ENCODE measurements at regions not wholly inside any gene's neighbourhood (a gene's known extent, or its start where the extent isn't known, plus 50 kb on each side); places are given as distances from the start of the nearest gene placed in this dataset.

GRCh38 chr2:236717729-236718128, 148.1 kb downstream of the ACKR3 start:
- DNase-seq (ENCODE audit: low spot score) = no peak

GRCh38 chr2:236718207-236718992, 148.8 kb downstream of the ACKR3 start:
- DNase-seq (ENCODE audit: low spot score) = no peak

DNA sequence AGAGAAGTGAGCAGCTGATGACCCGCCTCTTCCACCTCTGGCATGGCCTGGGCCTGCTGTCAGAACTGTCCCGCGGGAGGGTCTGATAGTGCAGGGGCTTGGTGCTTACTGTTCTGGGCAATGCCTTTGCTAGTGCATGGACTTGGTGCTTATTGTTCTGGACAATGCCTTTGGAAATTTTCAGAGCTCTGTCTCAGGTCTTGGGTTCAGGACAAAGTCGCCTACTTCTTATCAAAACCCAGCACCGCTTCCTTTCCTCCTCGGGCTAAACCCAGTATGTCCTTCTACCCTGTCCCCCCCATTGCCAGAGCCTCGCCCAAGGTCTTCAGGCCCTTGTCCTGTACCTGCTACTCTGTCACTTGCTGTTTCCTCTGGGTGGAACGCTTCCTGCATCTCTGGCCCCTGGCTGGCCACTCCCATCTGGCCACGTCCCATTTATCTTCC, 149.6 kb downstream of the ACKR3 start:
- no peak for DNase-seq (ENCODE audit: low spot score)

DNA sequence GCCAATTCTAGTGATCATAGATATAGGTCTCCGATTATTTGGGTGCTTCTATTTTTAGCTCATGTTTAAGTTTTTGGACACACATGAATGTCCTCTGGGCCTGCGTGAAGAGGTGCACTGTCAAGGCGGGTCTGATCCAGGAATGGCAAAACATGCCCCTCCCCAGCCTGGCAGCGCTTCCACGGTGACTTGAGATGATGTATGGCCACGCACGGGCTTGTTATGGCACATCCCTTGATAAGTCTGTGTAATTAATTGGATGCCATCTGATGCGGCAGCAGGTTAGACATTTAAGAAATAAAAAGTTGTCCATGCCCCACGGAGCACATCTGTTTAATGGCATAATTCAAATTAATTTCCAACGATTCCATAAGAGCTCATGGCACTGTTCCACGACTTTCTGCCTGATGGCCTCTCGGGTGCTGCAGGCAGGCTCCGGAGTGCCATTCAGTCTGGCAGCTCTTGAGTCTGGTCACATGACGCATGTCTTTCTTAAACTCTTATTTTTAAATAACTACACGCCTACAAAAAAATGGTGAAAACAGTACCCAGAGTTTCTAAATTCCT, 151.4 kb downstream of the ACKR3 start:
- no peak for DNase-seq (ENCODE audit: low spot score)

DNA sequence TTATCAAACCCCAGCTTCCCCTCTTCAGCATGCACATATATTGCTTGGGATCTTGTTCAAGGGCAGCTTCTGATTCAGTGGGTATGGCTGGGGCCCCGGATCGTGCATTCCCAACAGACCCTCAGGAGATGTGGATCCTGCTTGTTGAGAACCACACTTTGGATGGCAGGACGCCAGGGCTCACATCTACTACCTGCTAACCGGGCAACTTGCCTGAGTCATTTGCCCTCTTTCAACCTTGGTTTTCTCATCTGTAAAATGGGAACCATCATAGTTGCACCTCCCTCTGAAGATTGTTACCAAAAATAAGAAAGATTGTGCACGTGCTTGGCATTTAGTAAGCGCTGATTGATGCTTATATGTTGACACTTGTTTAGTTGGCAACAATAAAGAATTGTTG, 154.6 kb downstream of the ACKR3 start:
- no peak for DNase-seq (ENCODE audit: low spot score)

DNA sequence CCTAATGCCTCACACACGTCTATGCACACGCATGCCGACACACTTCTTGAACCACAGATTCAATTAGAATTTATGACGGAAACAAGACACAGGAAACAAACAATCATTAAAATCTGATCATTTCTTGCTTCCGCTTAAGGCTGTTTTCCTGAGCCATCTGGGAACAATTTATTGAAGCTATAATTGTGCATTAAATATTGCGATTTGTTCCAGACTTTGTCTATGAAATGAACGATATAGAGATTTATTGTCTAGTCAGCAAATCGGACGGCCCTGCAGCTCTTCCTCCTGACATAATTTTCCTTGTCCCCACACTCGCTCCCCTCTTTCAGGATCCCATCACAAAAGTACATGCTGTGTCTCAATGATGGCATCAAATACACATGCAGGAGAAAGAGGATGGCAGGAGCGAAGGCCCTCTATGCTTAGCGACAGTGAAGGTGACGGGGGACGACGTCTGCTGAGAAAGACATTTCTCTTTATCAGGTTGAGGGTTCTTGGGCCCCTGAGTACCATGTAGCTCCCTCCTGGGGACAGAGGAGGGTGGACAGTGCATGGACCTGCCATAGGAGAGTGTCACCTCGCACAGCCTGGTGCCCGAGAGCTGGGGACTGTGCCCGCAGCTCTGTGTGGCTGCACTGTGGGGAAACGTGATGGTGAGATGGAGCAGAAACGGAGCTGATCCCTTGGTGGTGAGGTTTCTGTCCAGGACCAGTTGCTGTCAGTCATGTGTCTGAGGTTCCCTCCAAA, 157.3 kb downstream of the ACKR3 start:
- DNase-seq (ENCODE audit: low spot score) = no peak

DNA sequence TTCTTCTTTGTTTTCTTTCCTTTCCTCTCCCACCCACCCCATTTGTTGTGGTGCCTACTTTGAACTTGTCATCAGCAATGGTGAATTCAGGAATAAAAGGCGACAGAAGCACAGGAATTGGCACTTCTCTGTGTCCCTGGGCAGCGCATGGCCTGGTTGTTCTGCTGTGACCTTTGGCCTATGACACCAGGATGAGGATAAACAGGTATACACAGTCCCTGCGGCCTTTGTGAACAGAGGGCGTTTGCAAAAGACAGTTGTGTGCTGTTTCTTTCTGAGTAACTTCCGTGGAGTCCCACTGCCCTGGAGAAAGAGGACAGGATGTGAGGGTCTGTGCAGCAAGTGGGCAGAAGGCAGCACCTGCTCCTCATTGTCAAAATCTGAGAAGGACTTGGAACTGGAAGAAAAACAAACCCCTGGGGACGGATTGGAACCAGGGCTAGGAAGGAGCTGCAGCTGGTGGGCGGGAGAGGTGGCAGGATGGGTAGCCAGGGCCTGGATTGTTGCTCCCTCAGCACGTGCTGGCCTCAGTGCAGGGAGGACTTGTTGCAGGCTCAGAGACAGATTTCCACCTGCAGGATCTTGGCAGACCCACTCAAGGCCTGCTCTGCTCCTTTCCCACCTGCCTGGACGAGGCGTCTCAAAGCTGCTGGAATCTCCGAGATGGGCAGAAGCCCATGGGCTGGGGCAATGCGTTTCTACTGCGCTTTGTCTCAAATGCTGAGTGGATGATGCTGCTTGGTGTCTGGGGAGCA, 159.5 kb downstream of the ACKR3 start:
- no peak for DNase-seq (ENCODE audit: low spot score)

DNA sequence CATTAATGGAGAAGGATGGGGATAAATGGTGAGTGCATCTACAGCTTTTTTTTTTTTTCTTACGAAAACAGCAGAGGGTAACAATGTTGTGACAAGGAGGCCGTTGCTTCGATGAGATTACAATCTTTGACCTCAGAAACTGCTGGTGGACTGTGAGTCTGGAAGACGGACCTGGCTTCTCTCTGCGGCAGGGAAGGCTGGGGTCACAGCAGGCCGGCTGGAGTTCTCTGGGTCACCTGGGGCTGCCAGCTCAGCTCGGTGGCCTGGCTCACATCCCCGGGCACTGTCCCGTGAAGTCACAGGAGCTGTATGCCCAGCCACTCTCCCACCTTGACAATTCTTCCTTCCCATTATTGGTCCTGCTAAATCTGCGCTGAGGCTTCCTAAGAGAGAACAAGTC, 160.8 kb downstream of the ACKR3 start:
- no peak for DNase-seq (ENCODE audit: low spot score)

DNA sequence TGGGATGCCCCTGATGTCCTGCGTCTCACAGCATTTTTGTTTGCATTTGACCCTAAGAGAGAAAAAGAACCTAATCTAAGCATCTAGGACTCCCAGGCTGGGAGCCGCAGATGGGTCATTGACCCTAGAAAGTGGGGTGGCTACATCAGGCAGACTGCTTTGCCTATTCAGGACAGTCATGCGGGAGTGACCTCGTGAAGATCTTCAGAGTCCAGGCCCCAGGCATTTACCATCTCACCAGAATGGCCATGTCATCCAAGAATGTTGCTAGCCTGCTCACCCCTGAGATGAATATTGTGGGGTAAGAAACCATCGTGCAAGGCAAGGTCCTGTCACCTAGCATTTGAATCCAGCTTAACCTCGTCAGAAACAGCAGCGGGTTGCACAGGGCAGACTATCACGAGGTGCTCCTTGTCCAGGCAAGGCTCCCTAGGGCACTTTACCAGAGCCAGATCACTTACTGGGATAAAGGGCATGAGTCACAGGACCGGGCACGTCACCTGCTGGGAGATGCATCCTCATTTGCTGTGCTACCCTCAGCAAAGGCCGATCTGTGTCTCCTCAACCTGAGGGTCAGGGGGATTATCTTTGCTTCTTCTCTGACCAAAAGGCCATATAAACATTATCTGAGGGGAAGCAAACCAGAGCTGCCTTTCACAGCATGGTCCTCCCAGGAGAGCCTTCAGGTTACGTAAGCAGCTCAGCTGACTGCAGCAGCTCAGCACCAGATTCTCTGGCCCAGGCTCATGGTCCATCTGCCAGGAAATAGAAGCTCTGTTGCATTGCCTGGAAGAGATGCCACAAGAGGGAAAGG, 162.3 kb downstream of the ACKR3 start:
- no peak for DNase-seq (ENCODE audit: low spot score)

- DNase-seq (ENCODE audit: low spot score) = no peak
Measured at GRCh38 chr2:236733156-236733555, 163.5 kb downstream of the ACKR3 start.

GRCh38 chr2:236735825-236736238, 166.2 kb downstream of the ACKR3 start:
- no peak for DNase-seq (ENCODE audit: low spot score)

DNA sequence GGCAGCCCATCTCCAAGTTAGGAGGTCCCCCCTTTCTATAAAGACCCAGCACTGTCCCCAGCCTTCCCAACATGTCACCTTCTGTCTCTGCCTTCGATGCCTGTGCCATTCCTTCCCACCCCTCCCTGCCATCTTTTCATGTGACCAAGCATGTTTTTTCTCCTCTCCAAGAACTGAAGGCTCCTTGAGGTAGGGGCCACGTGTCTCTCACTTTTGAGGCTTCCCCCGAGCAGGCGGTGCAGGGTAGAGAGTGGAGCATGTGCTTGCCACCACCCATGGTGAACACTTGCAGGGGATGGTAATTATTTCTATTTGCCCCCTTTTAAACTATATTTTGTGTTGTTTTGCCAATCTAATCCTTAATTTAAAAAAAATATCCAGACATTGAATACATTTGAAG, 168.4 kb downstream of the ACKR3 start:
- DNase-seq (ENCODE audit: low spot score) = no peak

- DNase-seq (ENCODE audit: low spot score) = no peak
Measured at GRCh38 chr2:236738896-236739295, 169.3 kb downstream of the ACKR3 start.

- DNase-seq (ENCODE audit: low spot score) = no peak
Measured at GRCh38 chr2:236739663-236740062, 170.0 kb downstream of the ACKR3 start.

DNA sequence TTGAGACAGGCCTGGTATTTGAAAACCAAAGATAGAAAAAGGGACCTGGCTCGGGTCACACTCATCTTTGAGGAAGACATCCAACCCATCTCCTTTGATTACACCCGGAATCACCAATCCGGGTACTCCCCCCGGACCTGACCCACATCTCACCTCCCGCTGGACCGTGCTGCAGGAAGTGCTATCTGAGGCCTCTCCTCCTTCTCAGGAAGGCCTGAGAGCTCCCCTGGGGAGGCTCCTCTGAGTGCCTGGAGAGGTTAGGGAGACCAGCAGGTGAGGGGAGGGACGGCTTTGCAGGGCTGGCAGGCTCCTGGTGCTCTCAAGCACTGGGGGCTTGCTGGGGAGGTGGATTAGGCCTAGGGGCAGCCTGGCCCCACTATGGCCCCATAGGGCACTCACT, 170.9 kb downstream of the ACKR3 start:
- no peak for DNase-seq (ENCODE audit: low spot score)

DNA sequence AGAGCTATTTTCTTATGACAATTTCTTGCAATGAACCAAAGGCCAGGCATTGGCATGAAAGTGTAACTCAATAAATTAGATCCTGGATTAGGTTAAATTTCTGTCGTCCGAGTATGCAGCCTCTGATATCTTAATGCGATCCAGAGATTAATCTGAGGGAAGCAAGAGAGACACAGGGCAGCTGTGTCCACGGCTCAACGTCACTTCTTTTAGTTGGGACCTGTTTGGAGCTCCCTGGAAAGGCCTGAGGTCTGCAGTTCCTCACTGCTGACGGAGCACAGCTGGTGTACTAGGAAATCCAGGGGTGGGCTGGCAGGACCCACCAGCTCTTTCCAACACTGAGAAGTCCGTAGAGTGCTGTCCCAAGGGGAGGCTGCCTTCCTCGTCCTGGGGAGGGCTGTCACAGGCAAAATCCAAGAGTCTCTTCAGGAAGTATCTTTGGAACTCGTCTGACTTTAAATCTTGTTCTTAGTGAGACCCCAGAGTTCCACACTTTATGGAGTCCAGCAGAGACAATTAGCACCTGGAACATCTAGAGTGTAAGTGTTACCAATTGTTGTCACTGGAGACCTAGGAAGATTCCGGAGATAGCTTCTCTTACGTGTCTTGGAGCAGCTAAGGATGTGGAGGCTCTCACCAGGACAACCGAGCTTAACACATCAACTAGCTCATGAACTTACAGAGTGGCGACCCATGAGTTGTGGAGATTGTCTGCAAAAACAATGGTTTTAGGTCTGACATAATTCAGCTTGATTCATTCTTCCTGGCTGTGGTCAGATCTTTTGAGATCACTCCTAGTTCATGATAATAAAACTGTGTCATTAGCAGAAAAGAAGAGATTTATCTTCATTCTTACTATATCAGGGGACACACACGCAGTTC, 173.7 kb downstream of the ACKR3 start:
- DNase-seq (ENCODE audit: low spot score) = no peak

DNA sequence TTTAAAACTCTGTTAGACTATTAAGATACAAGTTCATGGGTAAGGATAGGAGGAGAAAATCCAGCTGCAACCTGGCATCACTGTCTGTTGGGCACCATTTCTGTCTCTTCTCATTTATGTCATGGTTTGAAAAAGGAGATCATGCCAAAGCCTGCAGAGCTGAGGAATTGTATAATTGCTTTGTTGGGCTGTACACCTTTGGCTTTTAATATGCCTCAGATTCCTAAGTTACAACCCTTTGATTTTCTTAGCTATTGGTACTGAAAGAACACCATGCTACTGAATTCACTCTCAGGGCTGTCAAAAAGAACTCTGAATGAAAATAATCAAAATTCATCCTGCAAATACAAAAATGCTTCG, 174.3 kb downstream of the ACKR3 start:
- no peak for DNase-seq (ENCODE audit: low spot score)

DNA sequence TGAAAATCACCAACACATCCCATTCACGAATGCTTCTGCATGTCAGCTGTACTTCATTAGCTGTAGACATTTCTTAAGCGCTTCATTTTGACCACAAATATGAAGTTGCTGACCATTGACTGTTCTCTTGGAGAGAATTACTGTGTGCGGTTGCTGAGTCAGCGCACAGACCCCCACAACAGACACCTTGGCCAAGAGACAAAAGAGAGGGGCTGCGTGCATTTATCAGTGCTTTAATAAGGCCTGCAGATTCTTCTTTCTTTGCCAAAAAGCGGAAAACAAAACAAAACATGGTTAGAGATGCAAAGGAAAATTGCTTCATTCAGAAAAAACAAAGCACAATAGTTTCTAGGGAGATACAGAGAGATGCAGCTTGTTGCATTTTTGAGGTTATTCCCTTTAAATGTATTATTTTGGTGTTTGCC, 174.7 kb downstream of the ACKR3 start:
- DNase-seq (ENCODE audit: low spot score) = no peak

GRCh38 chr2:236744716-236745115, 175.1 kb downstream of the ACKR3 start:
- no peak for DNase-seq (ENCODE audit: low spot score)

- DNase-seq (ENCODE audit: low spot score) = no peak
Measured at GRCh38 chr2:236745420-236746210, 176.0 kb downstream of the ACKR3 start.

Data from HuH-7 (cell line).